ENCODE measurements at regions not wholly inside any gene's neighbourhood (a gene's known extent, or its start where the extent isn't known, plus 50 kb on each side); places are given as distances from the start of the nearest gene placed in this dataset.
A peak's percentile ranks its signal among the peaks of the same experiment; 100 is the strongest.

DNA sequence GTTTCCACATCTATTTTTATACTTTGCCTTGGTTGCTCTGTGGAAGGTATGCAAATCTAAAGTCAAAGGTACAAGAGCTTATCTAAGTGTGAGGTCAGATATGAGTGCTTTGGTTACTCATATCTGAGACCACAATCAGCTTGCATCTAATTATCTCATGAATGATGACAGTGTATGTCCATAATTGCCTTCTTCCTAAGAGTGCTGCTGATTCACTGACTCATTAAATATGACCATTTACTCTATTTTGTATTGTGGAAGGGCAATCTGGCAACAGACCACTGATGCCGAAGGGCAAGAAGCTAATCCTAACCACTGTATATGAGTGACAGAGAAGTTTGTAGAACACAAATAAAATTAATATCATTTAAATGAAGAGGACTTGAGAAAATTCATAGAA is 1190.2 kb upstream of the AGA start:
- H3K27ac ChIP-seq (ENCODE audit: poor library complexity, severe bottlenecking): no peak overlapping the region
- H3K4me1 ChIP-seq (ENCODE audit: insufficient read depth, poor library complexity, severe bottlenecking): no peaks in the 10 kb centered on the region
- H3K36me3 ChIP-seq (ENCODE audit: low read depth): no peaks in the 10 kb centered on the region
- H3K4me3 ChIP-seq (ENCODE audit: severe bottlenecking): no peak overlapping the region
- DNase-seq (ENCODE audit: low spot score) (no peak), ATAC-seq (ENCODE audit: low read depth) (no peak)
- no peaks in the 10 kb centered on the region for H3K27me3 ChIP-seq (ENCODE audit: insufficient read depth, poor library complexity, severe bottlenecking)
- H3K9me3 ChIP-seq (ENCODE audit: severe bottlenecking): no peaks in the 10 kb centered on the region
- TF ChIP-seq, protein P1, sequence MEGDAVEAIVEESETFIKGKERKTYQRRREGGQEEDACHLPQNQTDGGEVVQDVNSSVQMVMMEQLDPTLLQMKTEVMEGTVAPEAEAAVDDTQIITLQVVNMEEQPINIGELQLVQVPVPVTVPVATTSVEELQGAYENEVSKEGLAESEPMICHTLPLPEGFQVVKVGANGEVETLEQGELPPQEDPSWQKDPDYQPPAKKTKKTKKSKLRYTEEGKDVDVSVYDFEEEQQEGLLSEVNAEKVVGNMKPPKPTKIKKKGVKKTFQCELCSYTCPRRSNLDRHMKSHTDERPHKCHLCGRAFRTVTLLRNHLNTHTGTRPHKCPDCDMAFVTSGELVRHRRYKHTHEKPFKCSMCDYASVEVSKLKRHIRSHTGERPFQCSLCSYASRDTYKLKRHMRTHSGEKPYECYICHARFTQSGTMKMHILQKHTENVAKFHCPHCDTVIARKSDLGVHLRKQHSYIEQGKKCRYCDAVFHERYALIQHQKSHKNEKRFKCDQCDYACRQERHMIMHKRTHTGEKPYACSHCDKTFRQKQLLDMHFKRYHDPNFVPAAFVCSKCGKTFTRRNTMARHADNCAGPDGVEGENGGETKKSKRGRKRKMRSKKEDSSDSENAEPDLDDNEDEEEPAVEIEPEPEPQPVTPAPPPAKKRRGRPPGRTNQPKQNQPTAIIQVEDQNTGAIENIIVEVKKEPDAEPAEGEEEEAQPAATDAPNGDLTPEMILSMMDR (IDR thresholded peaks at IDR 0.05; ENCODE audit: poor library complexity, severe bottlenecking): no peak

GRCh38 chr4:178633263-178633662 is 1191.0 kb upstream of the AGA start:
- TF ChIP-seq, protein P1 (IDR thresholded peaks at IDR 0.05; ENCODE audit: poor library complexity, severe bottlenecking): peak; percentile 15
- Histone ChIP-seq H3K27me3 (ENCODE audit: insufficient read depth, poor library complexity, severe bottlenecking) (no peaks in the 10 kb centered on the region), H3K27ac (ENCODE audit: poor library complexity, severe bottlenecking) (no peak overlapping the region), H3K9me3 (ENCODE audit: severe bottlenecking) (no peaks in the 10 kb centered on the region), H3K4me1 (ENCODE audit: insufficient read depth, poor library complexity, severe bottlenecking) (no peaks in the 10 kb centered on the region), H3K4me3 (ENCODE audit: severe bottlenecking) (no peak overlapping the region), H3K36me3 (ENCODE audit: low read depth) (no peaks in the 10 kb centered on the region)
- no peak for DNase-seq (ENCODE audit: low spot score)
- ATAC-seq (ENCODE audit: low read depth): no peak

DNA sequence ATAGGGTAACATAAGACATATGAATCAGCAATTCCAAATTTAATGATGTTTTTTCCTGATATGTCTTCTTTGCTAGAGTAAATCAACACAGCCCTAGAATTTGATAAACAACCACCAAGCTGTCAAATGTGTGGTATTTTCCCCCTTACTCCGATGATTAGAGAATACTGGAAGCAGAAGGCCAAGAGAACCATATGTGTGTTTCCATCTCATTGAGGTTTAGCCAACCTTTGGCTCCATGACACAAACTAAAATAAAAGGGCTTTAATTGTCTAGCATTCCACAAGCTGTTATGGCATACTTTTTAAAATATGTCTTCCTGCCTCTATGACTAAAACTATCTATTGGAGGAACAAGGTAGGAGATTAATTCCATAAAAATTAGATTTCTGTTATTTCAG is 1222.4 kb upstream of the AGA start:
- Histone ChIP-seq H3K27ac (ENCODE audit: poor library complexity, severe bottlenecking) (no peak overlapping the region), H3K9me3 (ENCODE audit: severe bottlenecking) (peaks cover 2% of the 10 kb centered on the region), H3K36me3 (ENCODE audit: low read depth) (no peaks in the 10 kb centered on the region), H3K4me3 (ENCODE audit: severe bottlenecking) (no peak overlapping the region), H3K4me1 (ENCODE audit: insufficient read depth, poor library complexity, severe bottlenecking) (no peaks in the 10 kb centered on the region), H3K27me3 (ENCODE audit: insufficient read depth, poor library complexity, severe bottlenecking) (no peaks in the 10 kb centered on the region)
- ATAC-seq (ENCODE audit: low read depth) (no peak), DNase-seq (ENCODE audit: low spot score) (no peak)
- TF ChIP-seq, protein P1 (IDR thresholded peaks at IDR 0.05; ENCODE audit: poor library complexity, severe bottlenecking): no peak

DNA sequence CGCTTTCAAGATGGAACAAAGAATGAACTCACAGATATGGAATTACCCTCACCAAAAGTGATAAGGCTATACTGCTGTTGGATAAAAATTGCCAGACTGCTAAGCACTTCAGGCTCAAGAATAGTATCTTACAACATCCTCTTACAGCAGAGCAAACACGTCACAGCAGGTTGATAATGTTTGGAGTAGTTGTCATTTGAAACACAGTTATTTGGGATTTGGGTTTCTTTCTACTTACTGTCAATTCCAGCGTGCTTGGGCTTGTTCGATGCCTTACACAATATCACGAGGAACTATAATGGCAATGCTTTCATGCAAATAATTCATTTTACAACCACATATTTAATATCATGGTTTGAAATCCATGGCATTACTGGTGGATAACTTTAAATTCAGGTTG is 1223.7 kb upstream of the AGA start:
- TF ChIP-seq, protein P1 (IDR thresholded peaks at IDR 0.05; ENCODE audit: poor library complexity, severe bottlenecking): no peak
- DNase-seq (ENCODE audit: low spot score): no peak
- Histone ChIP-seq H3K27ac (ENCODE audit: poor library complexity, severe bottlenecking) (no peak overlapping the region), H3K4me1 (ENCODE audit: insufficient read depth, poor library complexity, severe bottlenecking) (no peaks in the 10 kb centered on the region), H3K9me3 (ENCODE audit: severe bottlenecking) (peaks cover 2% of the 10 kb centered on the region), H3K27me3 (ENCODE audit: insufficient read depth, poor library complexity, severe bottlenecking) (no peaks in the 10 kb centered on the region), H3K36me3 (ENCODE audit: low read depth) (no peaks in the 10 kb centered on the region), H3K4me3 (ENCODE audit: severe bottlenecking) (no peak overlapping the region)
- ATAC-seq (ENCODE audit: low read depth): peak; percentile 44; the same call in 1 of the 3 replicates

GRCh38 chr4:178671766-178672165 is 1229.5 kb upstream of the AGA start:
- TF ChIP-seq, protein P1 (IDR thresholded peaks at IDR 0.05; ENCODE audit: poor library complexity, severe bottlenecking): no peak
- Histone ChIP-seq H3K9me3 (ENCODE audit: severe bottlenecking) (no peaks in the 10 kb centered on the region), H3K27ac (ENCODE audit: poor library complexity, severe bottlenecking) (no peak overlapping the region), H3K27me3 (ENCODE audit: insufficient read depth, poor library complexity, severe bottlenecking) (no peaks in the 10 kb centered on the region), H3K36me3 (ENCODE audit: low read depth) (no peaks in the 10 kb centered on the region), H3K4me3 (ENCODE audit: severe bottlenecking) (no peak overlapping the region), H3K4me1 (ENCODE audit: insufficient read depth, poor library complexity, severe bottlenecking) (no peaks in the 10 kb centered on the region)
- DNase-seq (ENCODE audit: low spot score) (no peak), ATAC-seq (ENCODE audit: low read depth) (no peak)

Data from RWPE2 (cell line).